GM06990 (cell line): ENCODE measurements at regions not wholly inside any gene's neighbourhood (a gene's known extent, or its start where the extent isn't known, plus 50 kb on each side); places are given as distances from the start of the nearest gene placed in this dataset.

Experiments used
- DNase-seq: peaks from one replicate; pipeline ENCODE4 v3.0.0-alpha.2; 2011; ENCODE audit not compliant: insufficient read length; ENCODE audit errors: extremely low read depth
- H3K27me3 ChIP-seq: replicated peaks from 2 replicates; pipeline ENCODE4 v1.6.0; 2011; ENCODE audit warnings: low read length; ENCODE audit not compliant: control insufficient read depth, insufficient read depth
- H3K36me3 ChIP-seq: 2 replicates; pipeline ENCODE4 v1.5.1; 2011; ENCODE audit warnings: low read length; ENCODE audit not compliant: control insufficient read depth, insufficient read depth
- H3K4me3 ChIP-seq: replicated peaks from 2 replicates; pipeline ENCODE4 v1.5.1; 2011; ENCODE audit warnings: low read depth, mild to moderate bottlenecking, control low read depth, low read length
- TF ChIP-seq, protein P1 (sequence below): IDR thresholded peaks from 2 replicates; pipeline ENCODE4 v1.5.1; 2011; ENCODE audit warnings: low read length, control low read depth, mild to moderate bottlenecking, inconsistent platforms; ENCODE audit not compliant: insufficient read depth, poor library complexity, severe bottlenecking

DNA sequence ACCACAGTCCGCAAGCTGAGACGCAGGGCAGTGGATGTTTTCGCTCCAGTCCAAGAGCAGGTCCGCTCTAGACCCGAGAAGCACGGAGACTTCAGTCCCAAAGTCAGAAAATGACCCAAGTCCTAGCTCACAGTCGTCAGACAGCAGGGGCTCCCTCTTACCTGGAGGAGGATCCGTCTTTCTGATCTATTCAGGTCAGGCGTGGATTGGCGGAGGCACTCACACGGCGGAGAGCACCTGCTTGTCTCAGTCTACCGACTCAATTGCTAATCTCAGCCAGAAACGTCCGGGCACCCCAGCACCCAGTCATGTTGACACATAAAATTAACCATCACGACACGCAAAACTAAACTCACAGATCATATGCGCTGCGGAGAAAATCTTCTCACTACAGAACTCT lies 285.3 kb upstream of the CDH4 start:
- TF ChIP-seq, protein P1, sequence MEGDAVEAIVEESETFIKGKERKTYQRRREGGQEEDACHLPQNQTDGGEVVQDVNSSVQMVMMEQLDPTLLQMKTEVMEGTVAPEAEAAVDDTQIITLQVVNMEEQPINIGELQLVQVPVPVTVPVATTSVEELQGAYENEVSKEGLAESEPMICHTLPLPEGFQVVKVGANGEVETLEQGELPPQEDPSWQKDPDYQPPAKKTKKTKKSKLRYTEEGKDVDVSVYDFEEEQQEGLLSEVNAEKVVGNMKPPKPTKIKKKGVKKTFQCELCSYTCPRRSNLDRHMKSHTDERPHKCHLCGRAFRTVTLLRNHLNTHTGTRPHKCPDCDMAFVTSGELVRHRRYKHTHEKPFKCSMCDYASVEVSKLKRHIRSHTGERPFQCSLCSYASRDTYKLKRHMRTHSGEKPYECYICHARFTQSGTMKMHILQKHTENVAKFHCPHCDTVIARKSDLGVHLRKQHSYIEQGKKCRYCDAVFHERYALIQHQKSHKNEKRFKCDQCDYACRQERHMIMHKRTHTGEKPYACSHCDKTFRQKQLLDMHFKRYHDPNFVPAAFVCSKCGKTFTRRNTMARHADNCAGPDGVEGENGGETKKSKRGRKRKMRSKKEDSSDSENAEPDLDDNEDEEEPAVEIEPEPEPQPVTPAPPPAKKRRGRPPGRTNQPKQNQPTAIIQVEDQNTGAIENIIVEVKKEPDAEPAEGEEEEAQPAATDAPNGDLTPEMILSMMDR = no peak
- Histone ChIP-seq H3K27me3 (no peaks in the 10 kb centered on the region), H3K36me3 (no peaks in the 10 kb centered on the region), H3K4me3 (no peak overlapping the region)
- no peak for DNase-seq

DNA sequence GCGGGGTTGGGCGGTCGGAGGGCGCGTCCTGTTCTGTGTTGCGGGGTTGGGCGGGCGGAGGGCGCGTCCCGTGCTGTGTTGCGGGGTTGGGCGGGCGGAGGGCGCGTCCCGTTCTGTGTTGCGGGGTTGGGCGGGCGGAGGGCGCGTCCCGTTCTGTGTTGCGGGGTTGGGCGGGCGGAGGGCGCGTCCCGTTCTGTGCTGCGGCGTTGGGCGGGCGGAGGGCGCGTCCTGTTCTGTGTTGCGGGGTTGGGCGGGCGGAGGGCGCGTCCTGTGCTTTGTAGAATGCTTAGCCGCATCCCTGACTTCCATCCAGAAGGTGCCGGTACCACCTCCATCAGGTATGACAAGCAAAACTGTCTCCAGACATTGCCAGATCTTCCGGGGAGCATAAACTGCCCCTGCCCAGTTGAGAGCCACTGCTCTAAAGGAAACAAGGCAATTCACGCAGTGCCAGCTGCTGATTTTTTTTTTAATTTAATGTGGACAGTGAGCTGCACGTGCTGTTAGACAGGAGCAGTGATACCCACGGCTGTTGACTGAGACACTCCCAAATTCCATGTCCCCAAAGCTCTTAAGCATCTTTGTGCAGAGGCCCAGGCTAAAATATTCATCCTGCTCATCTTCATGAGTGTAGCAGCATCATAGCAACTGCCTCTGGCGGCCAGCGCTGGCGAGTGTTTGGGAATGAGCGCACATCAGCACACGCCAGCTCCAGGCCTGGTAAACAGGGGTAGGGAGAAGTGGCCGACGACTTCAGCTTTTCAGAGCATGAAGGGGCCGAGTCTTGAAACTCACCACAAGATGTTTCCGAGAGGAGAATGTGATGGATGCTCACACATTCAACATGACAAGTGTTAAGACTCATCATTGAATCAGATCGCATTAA lies 284.4 kb upstream of the CDH4 start:
- H3K36me3 ChIP-seq = no peaks in the 10 kb centered on the region
- no peak for DNase-seq
- TF ChIP-seq, protein P1 = no peak
- H3K4me3 ChIP-seq = no peak overlapping the region
- H3K27me3 ChIP-seq = no peaks in the 10 kb centered on the region

DNA sequence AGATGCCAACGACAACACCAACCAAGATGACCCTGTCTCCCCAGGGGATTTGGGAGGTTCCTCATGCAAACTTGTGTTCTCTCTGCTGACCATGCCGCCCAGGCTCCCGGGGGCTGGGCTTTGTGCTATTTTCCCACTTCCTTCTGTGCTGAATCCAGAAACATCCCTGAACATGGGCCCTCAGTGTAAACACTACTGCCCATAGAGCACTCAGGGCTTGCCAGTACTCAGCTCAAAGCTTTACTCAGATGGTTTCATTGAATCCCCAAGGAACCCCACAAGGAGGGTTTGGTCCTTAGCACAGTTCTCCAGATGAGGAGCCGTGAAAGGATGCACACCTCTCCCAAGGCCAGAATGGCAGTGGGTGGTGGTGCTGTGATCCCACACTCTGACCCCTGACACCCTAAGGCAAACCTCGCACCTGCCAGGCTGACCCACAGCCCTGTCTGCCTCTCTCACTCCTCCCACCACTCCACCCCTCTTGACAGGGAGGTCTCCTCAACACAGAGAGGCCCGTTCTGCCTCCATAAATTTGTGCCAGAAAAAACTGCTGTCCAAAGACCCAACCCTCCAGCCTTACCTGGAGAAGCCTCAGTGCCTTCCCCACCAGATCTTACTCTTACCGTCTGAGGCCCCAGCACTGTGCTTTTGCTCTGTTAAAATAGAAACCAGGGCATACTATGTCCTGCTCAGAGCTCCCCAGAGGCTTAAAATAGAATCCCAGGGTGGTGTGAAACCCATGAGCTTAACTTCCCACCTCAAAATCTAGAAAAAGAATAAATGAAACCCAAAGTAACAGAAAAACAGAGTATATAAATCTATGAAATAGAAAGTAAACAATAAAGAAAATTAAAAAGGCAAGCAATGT lies 283.0 kb upstream of the CDH4 start:
- Histone ChIP-seq H3K36me3 (no peaks in the 10 kb centered on the region), H3K27me3 (no peaks in the 10 kb centered on the region), H3K4me3 (no peak overlapping the region)
- no peak for DNase-seq
- TF ChIP-seq, protein P1 = no peak

DNA sequence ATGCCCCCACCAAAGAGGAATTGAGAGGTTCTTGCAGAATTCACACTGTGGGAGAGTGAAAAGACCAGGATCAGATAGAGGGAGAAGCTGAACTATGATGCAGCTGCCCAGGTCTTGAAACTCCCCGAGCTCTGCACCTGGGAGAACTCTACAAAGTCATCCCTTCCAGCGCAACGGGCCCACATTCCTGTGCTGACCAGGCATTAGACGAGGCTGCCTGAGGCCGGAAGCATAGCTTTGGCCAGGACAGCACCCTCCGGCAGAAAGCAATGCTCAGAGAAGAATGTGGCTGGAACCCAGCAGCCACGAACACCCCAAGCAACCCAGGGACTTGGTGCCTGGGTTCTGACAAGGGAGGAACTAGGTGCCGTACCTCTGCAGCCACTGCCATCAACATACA lies 281.5 kb upstream of the CDH4 start:
- H3K4me3 ChIP-seq = no peak overlapping the region
- no peaks in the 10 kb centered on the region for H3K36me3 ChIP-seq
- no peak for DNase-seq
- H3K27me3 ChIP-seq = no peaks in the 10 kb centered on the region
- TF ChIP-seq, protein P1 = no peak

DNA sequence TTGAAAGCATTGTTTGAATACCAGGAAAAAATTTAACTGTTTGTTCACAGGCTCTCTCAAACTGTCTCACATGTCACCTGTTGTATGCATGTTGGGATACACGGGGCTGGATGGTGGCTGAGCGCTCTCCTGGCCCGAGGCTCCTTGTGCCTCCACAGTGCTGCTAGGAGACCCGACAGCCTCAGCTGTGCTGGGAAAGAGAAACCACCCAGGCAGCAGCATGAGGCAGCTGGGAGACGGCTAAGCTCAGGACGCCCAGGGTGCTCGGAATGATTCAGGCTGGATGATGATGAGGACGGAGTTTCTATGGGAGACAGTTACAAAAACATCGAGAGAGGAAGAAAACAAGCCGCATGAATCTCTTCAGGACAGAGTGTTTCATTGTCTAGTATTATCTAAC lies 278.0 kb upstream of the CDH4 start:
- Histone ChIP-seq H3K4me3 (no peak overlapping the region), H3K36me3 (no peaks in the 10 kb centered on the region), H3K27me3 (no peaks in the 10 kb centered on the region)
- no peak for DNase-seq
- TF ChIP-seq, protein P1 = no peak
